Gastrocnemius medialis (tissue), 4 donors: ENCODE measurements at regions not wholly inside any gene's neighbourhood (a gene's known extent, or its start where the extent isn't known, plus 50 kb on each side); places are given as distances from the start of the nearest gene placed in this dataset.

Source experiments
- ATAC-seq, 2 donors: fragments of 150-250 bp; one replicate each; pipeline ENCODE4 v1.9.1; 2016
- DNase-seq, 2 donors: peaks; one replicate each; pipeline ENCODE4 v3.0.0-alpha.2; 2019
- H3K27ac ChIP-seq, 4 donors: fragments of 200-600 bp; sonication (generic); 1 replicate in 1 of 4; 2 replicates in 3 of 4; pipeline ENCODE4 v1.5.1; 2016 to 2018; ENCODE audit warnings: mild to moderate bottlenecking in 2 of 4, moderate library complexity in 1 of 4
- H3K27me3 ChIP-seq, 3 donors: fragments of 200-600 bp; sonication (generic) in 2 of 3; 1 replicate in 1 of 3; 2 replicates in 2 of 3; pipeline versions ENCODE4 v1.5.1 to v1.6.0; 2016 to 2019; ENCODE audit warnings: mild to moderate bottlenecking in 1 of 3, moderate library complexity in 1 of 3
- H3K36me3 ChIP-seq, 2 donors: fragments of 200-600 bp; sonication (generic) in 1 of 2; one replicate each; pipeline ENCODE4 v1.5.1; 2017 to 2018
- H3K4me1 ChIP-seq, 2 donors: fragments of 200-600 bp; sonication (generic) in 1 of 2; one replicate each; pipeline ENCODE4 v1.5.1; 2016 to 2017; ENCODE audit warnings: mild to moderate bottlenecking in 2 of 2
- H3K4me3 ChIP-seq, 4 donors: fragments of 200-600 bp; sonication (generic) in 3 of 4; 1 replicate in 1 of 4; 2 replicates in 3 of 4; pipeline ENCODE4 v1.5.1; 2016 to 2019; ENCODE audit warnings: mild to moderate bottlenecking in 2 of 4
- H3K9me3 ChIP-seq, 3 donors: fragments of 200-600 bp; sonication (generic) in 2 of 3; 1 replicate in 1 of 3; 2 replicates in 2 of 3; pipeline ENCODE4 v1.5.1; 2016 to 2019
- POLR2A ChIP-seq, 2 donors: fragments of 450-650 bp; IDR thresholded peaks; one replicate each; pipeline ENCODE4 v1.6.1; 2017; ENCODE audit warnings: antibody characterized with exemption in 2 of 2, mild to moderate bottlenecking in 2 of 2, moderate library complexity in 2 of 2
- in situ Hi-C, 4 donors: fragments of 200-750 bp; cut with MboI; loops; one replicate each; pipeline versions ENCODE4 v1.15.0 to v1.8.0; 2017; ENCODE audit warnings: low sequenced_read_pairs in 4 of 4
- intact Hi-C: fragments of 100-400 bp; cut with DNase I; formaldehyde crosslinking; loops from one replicate; pipeline ENCODE4 v1.15.1; 2023; ENCODE audit warnings: low total_unique reads
- TF ChIP-seq, protein P1 (sequence below), 5 experiments: fragments of 450-650 bp in 3 of 5; fragments of 200-600 bp in 2 of 5; sonication (generic) in 2 of 5; IDR thresholded peaks in 4 of 5; conservative IDR thresholded peaks in 1 of 5; 1 replicate in 4 of 5; 2 replicates in 1 of 5; pipeline ENCODE4 v1.5.1; 2016 to 2019; ENCODE audit warnings: antibody characterized with exemption in 5 of 5, mild to moderate bottlenecking in 3 of 5, moderate library complexity in 3 of 5

DNA sequence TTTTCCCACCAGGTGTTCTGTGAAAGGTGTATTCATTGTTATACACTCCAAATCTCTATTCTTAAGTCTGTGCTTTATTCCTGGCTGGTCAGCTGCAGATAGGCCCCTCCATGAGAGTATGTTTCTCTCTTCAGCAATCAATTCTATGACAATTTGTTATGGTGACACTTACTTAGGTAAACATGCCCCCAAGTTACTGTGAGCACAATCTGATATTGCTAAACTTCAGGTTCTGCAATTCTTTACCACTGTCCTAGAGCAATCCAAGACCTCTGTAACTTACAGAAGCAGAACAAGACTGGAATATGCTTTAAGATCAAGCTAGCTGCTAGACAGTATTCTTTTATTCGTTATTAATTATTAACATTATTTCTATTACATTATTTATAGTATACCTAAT, 391.9 kb downstream of the FRK start:
- TF ChIP-seq POLR2A (IDR thresholded peaks at IDR 0.05) = no peak
- TF ChIP-seq, protein P1, sequence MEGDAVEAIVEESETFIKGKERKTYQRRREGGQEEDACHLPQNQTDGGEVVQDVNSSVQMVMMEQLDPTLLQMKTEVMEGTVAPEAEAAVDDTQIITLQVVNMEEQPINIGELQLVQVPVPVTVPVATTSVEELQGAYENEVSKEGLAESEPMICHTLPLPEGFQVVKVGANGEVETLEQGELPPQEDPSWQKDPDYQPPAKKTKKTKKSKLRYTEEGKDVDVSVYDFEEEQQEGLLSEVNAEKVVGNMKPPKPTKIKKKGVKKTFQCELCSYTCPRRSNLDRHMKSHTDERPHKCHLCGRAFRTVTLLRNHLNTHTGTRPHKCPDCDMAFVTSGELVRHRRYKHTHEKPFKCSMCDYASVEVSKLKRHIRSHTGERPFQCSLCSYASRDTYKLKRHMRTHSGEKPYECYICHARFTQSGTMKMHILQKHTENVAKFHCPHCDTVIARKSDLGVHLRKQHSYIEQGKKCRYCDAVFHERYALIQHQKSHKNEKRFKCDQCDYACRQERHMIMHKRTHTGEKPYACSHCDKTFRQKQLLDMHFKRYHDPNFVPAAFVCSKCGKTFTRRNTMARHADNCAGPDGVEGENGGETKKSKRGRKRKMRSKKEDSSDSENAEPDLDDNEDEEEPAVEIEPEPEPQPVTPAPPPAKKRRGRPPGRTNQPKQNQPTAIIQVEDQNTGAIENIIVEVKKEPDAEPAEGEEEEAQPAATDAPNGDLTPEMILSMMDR (IDR thresholded peaks at IDR 0.05 in 4 of 5, conservative IDR thresholded peaks at IDR 0.05 in 1 of 5) = no peak
- Histone ChIP-seq H3K27ac (no peak overlapping the region), H3K27me3 (no peaks in the 10 kb centered on the region), H3K4me3 (no peak overlapping the region), H3K4me1 (no peaks in the 10 kb centered on the region), H3K36me3 (no peaks in the 10 kb centered on the region), H3K9me3 (no peaks in the 10 kb centered on the region)
- no peak for ATAC-seq
- no peak for DNase-seq
- intact Hi-C loops = no loop called here
- in situ Hi-C loops = no loop called here

DNA sequence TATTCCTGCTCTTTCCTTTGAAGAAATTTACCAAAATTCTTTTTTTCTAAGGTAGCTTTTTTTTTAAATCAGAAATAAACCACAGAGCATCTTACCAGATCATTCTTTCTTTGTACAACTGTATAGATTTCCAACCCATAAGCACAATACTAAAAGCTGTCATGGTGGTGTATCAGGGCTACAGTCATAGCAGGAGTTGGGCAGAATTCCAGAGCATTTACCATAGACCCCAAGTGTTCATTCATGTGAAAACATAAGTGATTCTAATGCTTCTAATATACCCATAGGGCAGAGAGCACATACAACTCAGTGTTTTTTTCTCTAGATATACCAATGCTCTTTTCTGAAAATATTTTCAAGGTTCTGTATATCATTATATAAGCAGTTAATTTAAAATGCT, 392.5 kb downstream of the FRK start:
- Histone ChIP-seq H3K9me3 (no peaks in the 10 kb centered on the region), H3K27me3 (no peaks in the 10 kb centered on the region), H3K36me3 (no peaks in the 10 kb centered on the region), H3K4me3 (no peak overlapping the region), H3K4me1 (no peaks in the 10 kb centered on the region), H3K27ac (no peak overlapping the region)
- no peak for ATAC-seq
- no peak for DNase-seq
- in situ Hi-C loops = no loop called here
- intact Hi-C loops = no loop called here
- TF ChIP-seq, protein P1 (IDR thresholded peaks at IDR 0.05 in 4 of 5, conservative IDR thresholded peaks at IDR 0.05 in 1 of 5) = no peak
- no peak for TF ChIP-seq POLR2A (IDR thresholded peaks at IDR 0.05)

DNA sequence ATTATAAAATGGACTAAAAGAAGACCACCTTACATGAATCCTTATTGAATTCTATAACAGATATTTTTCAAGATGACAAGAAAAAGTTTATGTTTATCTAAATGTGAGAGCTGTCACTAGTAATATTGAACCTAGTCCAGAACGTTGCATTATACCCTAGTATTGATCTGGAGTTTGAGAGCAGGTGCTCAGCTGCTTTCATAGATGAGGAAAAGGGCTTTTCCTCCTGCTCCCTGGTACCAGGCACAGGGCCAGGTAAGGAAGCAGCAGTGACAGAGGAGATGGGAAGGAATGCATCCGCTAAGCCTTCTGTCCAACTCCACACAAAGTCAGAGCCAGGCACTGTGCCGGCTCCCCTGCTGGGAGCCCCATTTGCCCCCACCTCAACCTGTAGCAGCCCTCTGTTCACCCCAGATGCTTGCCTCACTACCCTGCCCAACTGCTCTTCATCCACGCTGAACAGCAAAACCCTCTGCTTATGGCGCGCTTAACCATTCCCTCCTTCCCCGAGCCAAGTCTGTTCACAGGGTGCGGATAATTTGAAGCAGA, 393.1 kb downstream of the FRK start:
- Histone ChIP-seq H3K36me3 (no peaks in the 10 kb centered on the region), H3K4me3 (no peak overlapping the region), H3K27me3 (no peaks in the 10 kb centered on the region), H3K4me1 (no peaks in the 10 kb centered on the region), H3K27ac (no peak overlapping the region), H3K9me3 (no peaks in the 10 kb centered on the region)
- ATAC-seq (no peak), DNase-seq (no peak)
- TF ChIP-seq POLR2A (IDR thresholded peaks at IDR 0.05) = no peak
- TF ChIP-seq, protein P1 (IDR thresholded peaks at IDR 0.05 in 4 of 5, conservative IDR thresholded peaks at IDR 0.05 in 1 of 5) = no peak
- intact Hi-C loops = no loop called here
- in situ Hi-C loops = no loop called here

DNA sequence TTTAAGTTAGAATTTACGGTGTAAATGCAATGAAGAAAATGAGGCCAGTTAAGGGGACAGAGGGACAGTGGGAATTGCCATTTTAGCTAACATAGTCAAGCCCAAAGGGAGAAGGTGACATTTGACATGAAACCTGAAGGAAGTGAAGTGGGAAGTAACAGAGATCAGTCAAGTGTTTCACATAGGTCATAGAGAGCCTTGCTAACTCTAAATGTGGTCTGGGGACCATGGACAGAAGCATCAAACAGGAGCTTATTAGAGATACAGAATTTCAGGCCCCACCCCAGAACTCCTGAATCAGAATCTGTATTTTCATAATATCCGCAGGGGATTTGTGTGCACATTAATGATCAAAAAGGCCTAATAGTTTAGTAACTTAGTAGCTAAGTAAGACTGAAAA, 393.7 kb downstream of the FRK start:
- intact Hi-C loops (no loop called here), in situ Hi-C loops (no loop called here)

More for the DNA sequence above, 393.7 kb downstream of the FRK start:
- Histone ChIP-seq H3K4me1 (no peaks in the 10 kb centered on the region), H3K9me3 (no peaks in the 10 kb centered on the region), H3K27ac (no peak overlapping the region), H3K36me3 (no peaks in the 10 kb centered on the region), H3K4me3 (no peak overlapping the region), H3K27me3 (no peaks in the 10 kb centered on the region)
- ATAC-seq (no peak), DNase-seq (no peak)
- no peak for TF ChIP-seq POLR2A (IDR thresholded peaks at IDR 0.05)
- TF ChIP-seq, protein P1 (IDR thresholded peaks at IDR 0.05 in 4 of 5, conservative IDR thresholded peaks at IDR 0.05 in 1 of 5) = no peak
